PC-9 (cell line): ENCODE measurements at regions not wholly inside any gene's neighbourhood (a gene's known extent, or its start where the extent isn't known, plus 50 kb on each side); places are given as distances from the start of the nearest gene placed in this dataset.
A peak's percentile ranks its signal among the peaks of the same experiment; 100 is the strongest.

Experiments used
- BruUV-seq: library from RNA; stranded (reverse); fragments of 400-500 nt; replicated peaks from 2 replicates; lab custom pipeline; 2021; lab: Mats Ljungman, UMichigan
- CTCF ChIA-PET: fragments of 300-600 bp; sonication (Branson Sonifier 250); formaldehyde crosslinking; loops from one replicate; lab custom pipeline; 2022; ENCODE audit warnings: antibody characterized with exemption; lab: Charles Lee
- POLR2A ChIA-PET: fragments of 300-600 bp; sonication (Branson Sonifier 250); formaldehyde crosslinking; loops from one replicate; lab custom pipeline; 2022; ENCODE audit warnings: antibody characterized with exemption; ENCODE audit not compliant: unreplicated experiment; lab: Charles Lee
- DNase-seq, 2 experiments: peaks; one replicate each; pipeline versions ENCODE4 v3.0.0 to v3.0.0-alpha.2; 2015 to 2022; ENCODE audit warnings: mixed read lengths in 1 of 2
- H2AFZ ChIP-seq: fragments of 200-600 bp; sonication (generic); 2 replicates; pipeline ENCODE4 v1.8.1; 2017; ENCODE audit warnings: antibody characterized with exemption
- H3F3A ChIP-seq: fragments of 200-600 bp; sonication (generic); 2 replicates; pipeline ENCODE4 v1.8.1; 2017; ENCODE audit warnings: antibody characterized with exemption, mild to moderate bottlenecking, low read depth; ENCODE audit not compliant: insufficient read depth
- H3K27ac ChIP-seq: fragments of 200-600 bp; sonication (generic); 2 replicates; pipeline ENCODE4 v1.6.1; 2016; ENCODE audit warnings: mixed run types
- H3K27me3 ChIP-seq: fragments of 200-600 bp; sonication (generic); 2 replicates; pipeline ENCODE4 v1.6.1; 2016; ENCODE audit warnings: low read depth, mixed run types; ENCODE audit not compliant: insufficient read depth
- H3K36me3 ChIP-seq: fragments of 200-600 bp; sonication (generic); 2 replicates; pipeline ENCODE4 v1.6.1; 2016; ENCODE audit warnings: low read depth, mixed run types
- H3K4me1 ChIP-seq: fragments of 200-600 bp; sonication (generic); replicated peaks from 2 replicates; pipeline ENCODE4 v1.6.1; 2016; ENCODE audit warnings: mixed run types; ENCODE audit not compliant: insufficient read depth
- H3K4me2 ChIP-seq: fragments of 200-600 bp; sonication (generic); 2 replicates; pipeline ENCODE4 v1.6.1; 2017; ENCODE audit warnings: mixed run types
- H3K4me3 ChIP-seq: fragments of 200-600 bp; sonication (generic); 2 replicates; pipeline ENCODE4 v1.6.1; 2016; ENCODE audit warnings: mixed run types
- H3K79me2 ChIP-seq: fragments of 200-600 bp; sonication (generic); 2 replicates; pipeline ENCODE4 v1.6.1; 2017; ENCODE audit warnings: low read depth, mixed run types
- H3K9me2 ChIP-seq: fragments of 200-600 bp; sonication (generic); 2 replicates; pipeline ENCODE4 v1.8.1; 2017; ENCODE audit warnings: mild to moderate bottlenecking; ENCODE audit not compliant: insufficient read depth
- H3K9me3 ChIP-seq: fragments of 200-600 bp; sonication (generic); 2 replicates; pipeline ENCODE4 v1.8.1; 2016; ENCODE audit warnings: low read depth; ENCODE audit not compliant: insufficient read depth
- H4K20me1 ChIP-seq: fragments of 200-600 bp; sonication (generic); 2 replicates; pipeline ENCODE4 v1.8.1; 2017; ENCODE audit not compliant: insufficient read depth
- EZH2 ChIP-seq: fragments of 200-600 bp; sonication (generic); IDR thresholded peaks from 2 replicates; pipeline ENCODE4 v1.8.0; 2017; ENCODE audit warnings: antibody characterized with exemption, low read depth
- intact Hi-C: fragments of 100-400 bp; cut with micrococcal nuclease; formaldehyde crosslinking; loops from one replicate; pipeline ENCODE4 v1.10.0; 2022; ENCODE audit not compliant: unreplicated experiment
- TF ChIP-seq, protein P1 (sequence below): fragments of 200-600 bp; sonication (generic); conservative IDR thresholded peaks from 2 replicates; pipeline ENCODE4 v1.6.1; 2017; ENCODE audit warnings: mixed run types, antibody characterized with exemption, mild to moderate bottlenecking, moderate library complexity

DNA sequence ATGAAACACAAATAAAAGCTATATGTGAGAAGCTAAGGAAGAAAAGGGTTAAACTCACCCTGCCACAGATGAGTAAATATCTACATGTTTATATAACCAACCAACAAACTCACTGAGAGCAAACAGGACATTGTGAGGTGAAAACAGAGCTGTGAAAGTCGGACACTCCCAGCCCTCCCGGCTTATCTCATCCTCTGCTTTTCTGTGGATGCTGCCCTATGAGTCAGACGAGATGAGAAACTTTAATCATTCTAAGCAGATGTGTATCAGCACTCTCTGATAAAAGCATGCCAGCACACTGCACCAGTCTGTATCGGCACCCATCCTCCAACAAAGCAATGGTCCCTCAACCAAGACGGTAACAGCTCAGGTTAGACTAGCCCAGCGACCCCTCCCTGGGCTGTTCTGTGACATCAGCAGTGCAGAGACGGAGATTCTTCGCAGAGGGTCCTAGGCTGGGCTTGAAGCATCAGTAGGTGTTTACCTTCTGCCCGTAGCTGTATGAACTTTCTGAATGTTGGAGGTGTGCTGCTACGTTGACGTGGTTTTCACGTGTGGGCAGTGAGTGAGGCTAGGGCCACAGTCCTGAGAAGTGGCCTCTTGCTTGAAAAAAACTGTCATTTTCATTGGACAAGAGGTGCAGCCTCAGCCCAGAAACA, 119.8 kb upstream of the ALDH1A3 start:
- 0 out of 2 replicates have a peak, but pooled peaks cover 4% of the 10 kb centered on the region for H3K9me3 ChIP-seq
- DNase-seq: peak; percentile 67 to 88
- no peaks in the 10 kb centered on the region for H3K79me2 ChIP-seq
- no peak for TF ChIP-seq EZH2
- TF ChIP-seq, protein P1, sequence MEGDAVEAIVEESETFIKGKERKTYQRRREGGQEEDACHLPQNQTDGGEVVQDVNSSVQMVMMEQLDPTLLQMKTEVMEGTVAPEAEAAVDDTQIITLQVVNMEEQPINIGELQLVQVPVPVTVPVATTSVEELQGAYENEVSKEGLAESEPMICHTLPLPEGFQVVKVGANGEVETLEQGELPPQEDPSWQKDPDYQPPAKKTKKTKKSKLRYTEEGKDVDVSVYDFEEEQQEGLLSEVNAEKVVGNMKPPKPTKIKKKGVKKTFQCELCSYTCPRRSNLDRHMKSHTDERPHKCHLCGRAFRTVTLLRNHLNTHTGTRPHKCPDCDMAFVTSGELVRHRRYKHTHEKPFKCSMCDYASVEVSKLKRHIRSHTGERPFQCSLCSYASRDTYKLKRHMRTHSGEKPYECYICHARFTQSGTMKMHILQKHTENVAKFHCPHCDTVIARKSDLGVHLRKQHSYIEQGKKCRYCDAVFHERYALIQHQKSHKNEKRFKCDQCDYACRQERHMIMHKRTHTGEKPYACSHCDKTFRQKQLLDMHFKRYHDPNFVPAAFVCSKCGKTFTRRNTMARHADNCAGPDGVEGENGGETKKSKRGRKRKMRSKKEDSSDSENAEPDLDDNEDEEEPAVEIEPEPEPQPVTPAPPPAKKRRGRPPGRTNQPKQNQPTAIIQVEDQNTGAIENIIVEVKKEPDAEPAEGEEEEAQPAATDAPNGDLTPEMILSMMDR: no peak
- H4K20me1 ChIP-seq: no peaks in the 10 kb centered on the region
- TSS peak; percentile 70 for BruUV-seq
- no peak overlapping the region for H3K4me3 ChIP-seq
- peak overlapping the region; percentile 61 for H3K4me2 ChIP-seq
- intact Hi-C loops: loop anchor here (1.0 to 2.0 kb wide), 3 partner anchors 27 to 47 kb away; no protein-coding TSS in a partner anchor
- peak overlapping the region; percentile 73 for H3K27ac ChIP-seq
- CTCF ChIA-PET: interaction anchor here (0.6 to 1.1 kb wide), 2 partner anchors 35 to 113 kb away, joined by 3 to 7 read pairs; no protein-coding TSS in a partner anchor
- peaks cover 25% of the 10 kb centered on the region for H3F3A ChIP-seq
- no peaks in the 10 kb centered on the region for H3K27me3 ChIP-seq
- no peaks in the 10 kb centered on the region for H3K36me3 ChIP-seq
- H3K9me2 ChIP-seq: no peaks in the 10 kb centered on the region
- H2AFZ ChIP-seq: no peak overlapping the region
- POLR2A ChIA-PET: interaction anchor here (0.5 to 1.4 kb wide), 5 partner anchors 27 to 90 kb away, joined by 3 to 10 read pairs (median 4); no protein-coding TSS in a partner anchor
- H3K4me1 ChIP-seq: peaks cover 43% of the 10 kb centered on the region

DNA sequence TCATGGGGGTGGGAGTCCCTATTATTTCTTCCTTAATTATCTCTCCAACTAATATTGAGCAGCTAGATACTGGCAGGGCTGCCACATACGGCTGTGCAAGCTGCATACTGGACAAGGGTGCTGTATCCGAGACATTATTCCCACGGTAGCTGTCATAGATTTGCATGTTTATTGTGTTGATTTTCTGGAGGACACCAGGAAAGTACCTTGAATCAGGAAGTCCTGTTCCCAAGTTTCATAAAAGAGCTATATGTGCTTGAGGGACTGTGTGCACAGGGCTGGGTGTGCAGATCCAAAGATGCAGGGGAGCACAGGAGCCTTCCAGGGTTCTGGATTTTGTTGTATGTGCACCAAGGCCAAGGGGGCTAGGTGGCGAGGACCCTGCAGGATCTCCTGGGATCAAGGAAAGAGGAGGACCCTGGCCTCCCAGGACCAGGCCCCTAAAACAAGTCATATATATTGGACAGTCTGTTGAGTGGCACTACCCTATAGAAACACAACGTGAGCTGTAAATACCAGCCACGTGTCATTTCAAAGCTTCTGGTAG, 119.2 kb upstream of the ALDH1A3 start:
- H2AFZ ChIP-seq: no peak overlapping the region
- H3K9me3 ChIP-seq: no peaks in the 10 kb centered on the region
- H3K9me2 ChIP-seq: no peaks in the 10 kb centered on the region
- H3K4me2 ChIP-seq: peak overlapping the region; percentile 61
- no peaks in the 10 kb centered on the region for H3K36me3 ChIP-seq
- H3K4me1 ChIP-seq: peaks cover 48% of the 10 kb centered on the region
- CTCF ChIA-PET: interaction anchor here (0.6 to 1.1 kb wide), 2 partner anchors 59 to 112 kb away, joined by 3 to 7 read pairs; no protein-coding TSS in a partner anchor
- H3F3A ChIP-seq: peaks cover 25% of the 10 kb centered on the region
- BruUV-seq: no TSS peak
- no peak for DNase-seq
- H3K27ac ChIP-seq: peak overlapping the region; percentile 73
- POLR2A ChIA-PET: interaction anchor here (1.4 kb wide), 1 partner anchor 39 kb away, joined by 10 read pairs; no protein-coding TSS in a partner anchor
- H4K20me1 ChIP-seq: no peaks in the 10 kb centered on the region
- intact Hi-C loops: no loop called here
- H3K27me3 ChIP-seq: no peaks in the 10 kb centered on the region
- H3K4me3 ChIP-seq: no peak overlapping the region
- no peaks in the 10 kb centered on the region for H3K79me2 ChIP-seq
- no peak for TF ChIP-seq EZH2
- TF ChIP-seq, protein P1: no peak

DNA sequence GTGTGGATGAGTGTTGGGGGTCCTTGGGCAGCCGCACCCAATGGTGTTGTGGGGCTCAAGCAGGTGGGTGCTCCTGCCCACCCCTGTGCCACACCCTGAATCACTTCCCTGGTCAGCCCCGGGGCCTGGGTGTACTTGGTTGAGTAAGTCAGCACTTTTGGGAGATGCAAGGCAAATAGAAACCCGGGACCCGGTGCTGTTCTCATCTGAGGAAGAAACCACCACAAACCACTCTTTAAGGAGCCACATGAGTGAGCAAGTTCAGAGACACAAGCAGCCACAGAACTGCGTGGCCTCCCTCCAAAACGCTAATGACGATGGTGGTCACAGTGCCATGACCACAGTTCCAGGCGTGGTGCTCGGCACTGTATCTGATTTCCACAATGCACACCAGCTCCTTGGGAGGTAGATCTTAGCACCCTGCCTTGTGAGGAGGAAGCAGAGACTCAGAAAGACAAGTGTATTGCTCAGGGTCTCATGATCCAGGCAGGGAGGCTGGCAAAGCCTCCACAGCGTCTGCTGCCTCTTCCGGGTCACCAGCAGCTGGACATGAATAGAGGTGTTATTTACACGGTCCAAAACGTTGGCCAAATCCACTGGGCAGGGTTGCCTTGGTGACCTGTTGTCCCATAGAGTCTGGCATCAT, 118.2 kb upstream of the ALDH1A3 start:
- CTCF ChIA-PET: interaction anchor here (0.6 kb wide), 1 partner anchor 58 kb away, joined by 3 read pairs; no protein-coding TSS in a partner anchor

More for the DNA sequence above, 118.2 kb upstream of the ALDH1A3 start:
- Histone ChIP-seq H3K4me2 (no peak overlapping the region), H3F3A (peaks cover 25% of the 10 kb centered on the region), H3K4me1 (peaks cover 48% of the 10 kb centered on the region), H3K36me3 (no peaks in the 10 kb centered on the region), H4K20me1 (no peaks in the 10 kb centered on the region), H3K4me3 (no peak overlapping the region), H3K79me2 (no peaks in the 10 kb centered on the region), H3K9me3 (no peaks in the 10 kb centered on the region), H3K27me3 (no peaks in the 10 kb centered on the region), H2AFZ (no peak overlapping the region), H3K9me2 (no peaks in the 10 kb centered on the region), H3K27ac (no peak overlapping the region)
- TF ChIP-seq EZH2: no peak
- TF ChIP-seq, protein P1: no peak
- no peak for DNase-seq
- intact Hi-C loops: no loop called here
- POLR2A ChIA-PET: no interaction called here
- BruUV-seq: no TSS peak
